ENCODE measurements at regions not wholly inside any gene's neighbourhood (a gene's known extent, or its start where the extent isn't known, plus 50 kb on each side); places are given as distances from the start of the nearest gene placed in this dataset.

DNA sequence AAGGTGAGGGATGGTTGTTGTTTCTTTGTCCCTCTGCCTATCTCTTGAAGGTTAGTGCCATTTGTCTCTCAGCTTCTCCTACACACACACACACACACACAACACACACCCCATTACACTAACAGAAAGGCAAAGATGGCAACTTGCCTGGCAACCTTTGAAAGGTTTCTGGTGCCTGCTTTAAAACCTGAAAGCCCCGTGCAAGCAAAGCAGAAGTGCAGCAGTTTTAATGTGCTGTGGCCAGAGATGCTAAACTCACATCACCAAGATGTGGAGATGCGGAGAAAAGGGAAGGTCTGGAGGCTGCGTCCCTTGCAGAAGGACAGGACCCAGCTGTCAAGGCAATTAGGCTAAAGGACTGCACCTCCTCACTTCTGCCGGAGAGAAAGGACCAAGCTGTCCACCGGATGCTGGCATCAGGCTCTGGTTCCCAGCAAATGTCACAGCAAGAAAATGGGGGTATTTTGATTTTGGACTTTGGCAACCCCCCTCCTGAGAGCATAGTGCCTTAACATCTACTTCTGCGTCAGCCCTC, 196.4 kb downstream of the ARL4C start:
- POLR2A ChIA-PET, result no interaction called here
- no peak overlapping the region for H3K9ac ChIP-seq (replicated peaks; ENCODE audit: extremely low read depth, insufficient read depth, low read length)
- TF ChIP-seq JUN (IDR thresholded peaks at IDR 0.05; ENCODE audit: borderline replicate concordance, insufficient read depth, insufficient read length, low read depth) (no peak), MYC (IDR thresholded peaks at IDR 0.05; ENCODE audit: low read depth, low read length) (no peak), EZH2 (IDR thresholded peaks at IDR 0.05; ENCODE audit: borderline replicate concordance, low read depth, low read length, severe bottlenecking) (no peak)
- TF ChIP-seq, protein P1, sequence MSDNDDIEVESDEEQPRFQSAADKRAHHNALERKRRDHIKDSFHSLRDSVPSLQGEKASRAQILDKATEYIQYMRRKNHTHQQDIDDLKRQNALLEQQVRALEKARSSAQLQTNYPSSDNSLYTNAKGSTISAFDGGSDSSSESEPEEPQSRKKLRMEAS (IDR thresholded peaks at IDR 0.05; ENCODE audit: insufficient read depth, insufficient read length), result no peak
- no peaks in the 10 kb centered on the region for H3K9me1 ChIP-seq (replicated peaks; ENCODE audit: control insufficient read depth, extremely low read depth, insufficient read depth, low read length)
- no peaks in the 10 kb centered on the region for H3K36me3 ChIP-seq (ENCODE audit: control insufficient read depth in 2 of 2, extremely low read depth in 1 of 2, insufficient read depth in 2 of 2, low read length in 2 of 2)
- intact Hi-C loops (cut with micrococcal nuclease) (no loop called here), dilution Hi-C loops (cut with MboI; ENCODE audit: extremely low pct_ligation_motif_present, low sequenced_read_pairs) (no loop called here)
- no peak for FAIRE-seq
- no peaks in the 10 kb centered on the region for H3K79me2 ChIP-seq (ENCODE audit: control insufficient read depth, insufficient read depth, low read length)
- no peak overlapping the region for H3K27ac ChIP-seq (ENCODE audit: insufficient read depth, low read depth, low read length)
- H3K27me3 ChIP-seq (ENCODE audit: control insufficient read depth in 2 of 2, insufficient read depth in 2 of 2, low read length in 2 of 2), result peaks cover 4 to 7% of the 10 kb centered on the region in 2 experiments
- no peaks in the 10 kb centered on the region for H3K9me3 ChIP-seq (replicated peaks; ENCODE audit: control insufficient read depth, insufficient read depth, low read length)
- BruUV-seq (replicated peaks), result no TSS peak
- H4K20me1 ChIP-seq (replicated peaks; ENCODE audit: control insufficient read depth, extremely low read depth, insufficient read depth, low read length), result no peaks in the 10 kb centered on the region
- no peak overlapping the region for H2AFZ ChIP-seq (ENCODE audit: low read depth, low read length)
- H3K4me3 ChIP-seq (replicated peaks in 1 of 3; ENCODE audit: insufficient read depth in 1 of 3, low read depth in 1 of 3, low read length in 3 of 3), result no peak overlapping the region
- no peaks in the 10 kb centered on the region for H3K4me1 ChIP-seq (ENCODE audit: control insufficient read depth, extremely low read depth, insufficient read depth, low read length)
- CTCF ChIA-PET, result interaction anchor here (3.4 kb wide), 1 partner anchor 11 kb away, joined by 18 read pairs; no protein-coding TSS in a partner anchor
- H3K4me2 ChIP-seq (ENCODE audit: insufficient read depth, low read length), result no peak overlapping the region
- DNase-seq (ENCODE audit: low read depth, low spot score), result no peak

DNA sequence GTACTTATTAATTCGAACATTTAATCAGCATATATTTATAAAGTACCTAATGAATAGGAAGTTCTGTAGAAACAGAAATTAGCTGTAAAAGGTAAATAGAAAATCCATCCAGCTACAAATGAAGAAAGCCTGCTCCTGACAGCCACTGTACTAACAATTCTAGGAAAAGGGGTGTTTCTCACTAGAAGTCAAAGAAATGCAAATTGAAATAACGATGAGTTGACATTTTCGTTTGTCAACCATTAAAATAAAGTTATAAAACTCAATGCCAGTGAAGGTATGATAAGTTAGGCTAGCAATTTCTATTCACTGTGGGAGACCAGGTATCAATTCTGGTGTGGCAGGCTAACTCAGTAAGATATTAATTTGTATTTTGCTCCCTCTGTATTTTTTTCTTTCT, 198.0 kb downstream of the ARL4C start:
- Histone ChIP-seq H3K9me1 (replicated peaks; ENCODE audit: control insufficient read depth, extremely low read depth, insufficient read depth, low read length) (no peaks in the 10 kb centered on the region), H3K9ac (replicated peaks; ENCODE audit: extremely low read depth, insufficient read depth, low read length) (no peak overlapping the region), H3K9me3 (replicated peaks; ENCODE audit: control insufficient read depth, insufficient read depth, low read length) (no peaks in the 10 kb centered on the region), H4K20me1 (replicated peaks; ENCODE audit: control insufficient read depth, extremely low read depth, insufficient read depth, low read length) (no peaks in the 10 kb centered on the region), H3K27me3 (ENCODE audit: control insufficient read depth in 2 of 2, insufficient read depth in 2 of 2, low read length in 2 of 2) (peaks cover 0 to 2% of the 10 kb centered on the region in 2 experiments), H3K27ac (ENCODE audit: insufficient read depth, low read depth, low read length) (no peak overlapping the region), H2AFZ (ENCODE audit: low read depth, low read length) (no peak overlapping the region), H3K36me3 (ENCODE audit: control insufficient read depth in 2 of 2, extremely low read depth in 1 of 2, insufficient read depth in 2 of 2, low read length in 2 of 2) (no peaks in the 10 kb centered on the region), H3K79me2 (ENCODE audit: control insufficient read depth, insufficient read depth, low read length) (no peaks in the 10 kb centered on the region), H3K4me1 (ENCODE audit: control insufficient read depth, extremely low read depth, insufficient read depth, low read length) (peaks cover 4% of the 10 kb centered on the region), H3K4me3 (replicated peaks in 1 of 3; ENCODE audit: insufficient read depth in 1 of 3, low read depth in 1 of 3, low read length in 3 of 3) (no peak overlapping the region), H3K4me2 (ENCODE audit: insufficient read depth, low read length) (no peak overlapping the region)
- FAIRE-seq, result no peak
- no TSS peak for BruUV-seq (replicated peaks)
- CTCF ChIA-PET, result interaction anchor here (2.8 to 3.4 kb wide), 2 partner anchors 9 to 164 kb away, joined by 10 to 18 read pairs; no protein-coding TSS in a partner anchor
- dilution Hi-C loops (cut with MboI; ENCODE audit: extremely low pct_ligation_motif_present, low sequenced_read_pairs), result no loop called here
- POLR2A ChIA-PET, result interaction anchor here (0.7 kb wide), 1 partner anchor 197 kb away, joined by 5 read pairs; no protein-coding TSS in a partner anchor
- intact Hi-C loops (cut with micrococcal nuclease), result no loop called here
- DNase-seq (ENCODE audit: low read depth, low spot score), result no peak
- TF ChIP-seq POLR2AphosphoS5 (IDR thresholded peaks at IDR 0.05; ENCODE audit: insufficient read depth, low read depth, low read length) (no peak), EZH2 (IDR thresholded peaks at IDR 0.05; ENCODE audit: borderline replicate concordance, low read depth, low read length, severe bottlenecking) (no peak), MYC (IDR thresholded peaks at IDR 0.05; ENCODE audit: low read depth, low read length) (no peak), POLR2A (IDR thresholded peaks at IDR 0.05; ENCODE audit: low read depth, low read length) (no peak), FOS (IDR thresholded peaks at IDR 0.05; ENCODE audit: borderline replicate concordance, insufficient read depth, low read length) (no peak), GATA2 (IDR thresholded peaks at IDR 0.05; ENCODE audit: insufficient read depth, insufficient read length, low read depth, low read length) (no peak), JUN (IDR thresholded peaks at IDR 0.05; ENCODE audit: borderline replicate concordance, insufficient read depth, insufficient read length, low read depth) (no peak)
- TF ChIP-seq, protein P1 (IDR thresholded peaks at IDR 0.05; ENCODE audit: insufficient read depth, insufficient read length), result no peak
- TF ChIP-seq, protein P2, sequence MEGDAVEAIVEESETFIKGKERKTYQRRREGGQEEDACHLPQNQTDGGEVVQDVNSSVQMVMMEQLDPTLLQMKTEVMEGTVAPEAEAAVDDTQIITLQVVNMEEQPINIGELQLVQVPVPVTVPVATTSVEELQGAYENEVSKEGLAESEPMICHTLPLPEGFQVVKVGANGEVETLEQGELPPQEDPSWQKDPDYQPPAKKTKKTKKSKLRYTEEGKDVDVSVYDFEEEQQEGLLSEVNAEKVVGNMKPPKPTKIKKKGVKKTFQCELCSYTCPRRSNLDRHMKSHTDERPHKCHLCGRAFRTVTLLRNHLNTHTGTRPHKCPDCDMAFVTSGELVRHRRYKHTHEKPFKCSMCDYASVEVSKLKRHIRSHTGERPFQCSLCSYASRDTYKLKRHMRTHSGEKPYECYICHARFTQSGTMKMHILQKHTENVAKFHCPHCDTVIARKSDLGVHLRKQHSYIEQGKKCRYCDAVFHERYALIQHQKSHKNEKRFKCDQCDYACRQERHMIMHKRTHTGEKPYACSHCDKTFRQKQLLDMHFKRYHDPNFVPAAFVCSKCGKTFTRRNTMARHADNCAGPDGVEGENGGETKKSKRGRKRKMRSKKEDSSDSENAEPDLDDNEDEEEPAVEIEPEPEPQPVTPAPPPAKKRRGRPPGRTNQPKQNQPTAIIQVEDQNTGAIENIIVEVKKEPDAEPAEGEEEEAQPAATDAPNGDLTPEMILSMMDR (IDR thresholded peaks at IDR 0.05; ENCODE audit: extremely low read depth in 1 of 2, insufficient read depth in 1 of 2, low read depth in 1 of 2, low read length in 2 of 2), result no peak
